GM12873 (cell line): ENCODE measurements at regions not wholly inside any gene's neighbourhood (a gene's known extent, or its start where the extent isn't known, plus 50 kb on each side); places are given as distances from the start of the nearest gene placed in this dataset.

Experiments
- TF ChIP-seq, protein P1 (sequence below): IDR thresholded peaks from 2 replicates; pipeline ENCODE4 v1.5.1; 2012; ENCODE audit warnings: low read depth, mild to moderate bottlenecking, moderate library complexity, low read length, control low read depth; ENCODE audit not compliant: insufficient read depth; ENCODE audit errors: missing control alignments

DNA sequence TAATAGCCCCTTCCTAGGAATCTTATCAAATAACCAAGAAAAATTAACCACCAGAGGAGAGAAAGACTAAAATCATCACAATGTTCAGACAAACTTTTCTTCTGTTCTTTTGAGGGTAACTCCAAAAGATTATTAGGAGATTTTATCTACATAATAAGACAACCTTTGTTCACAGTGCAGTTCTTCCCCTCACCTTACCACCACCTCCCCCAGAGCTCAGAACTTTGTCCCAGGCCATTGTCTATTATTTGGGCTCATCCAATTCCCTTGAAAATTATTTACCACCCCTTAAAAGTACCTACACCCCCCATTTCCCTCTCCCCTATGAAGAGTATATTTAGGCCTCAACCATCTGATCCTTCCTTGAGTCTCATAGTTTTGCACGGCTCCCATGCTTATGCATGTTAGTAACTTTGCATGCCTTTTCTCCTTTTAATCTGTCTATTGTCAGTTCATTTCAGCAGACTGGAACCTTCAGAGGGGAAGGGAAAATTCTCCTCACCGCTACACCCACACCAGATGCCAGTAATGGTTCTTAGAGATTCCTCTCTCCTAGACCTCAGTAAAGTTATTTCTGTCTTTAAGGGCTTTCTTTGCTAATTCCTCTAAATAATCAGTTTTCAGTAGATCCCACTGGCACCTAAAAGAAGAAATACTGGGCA lies 234.9 kb downstream of the SKIDA1 start:
- TF ChIP-seq, protein P1, sequence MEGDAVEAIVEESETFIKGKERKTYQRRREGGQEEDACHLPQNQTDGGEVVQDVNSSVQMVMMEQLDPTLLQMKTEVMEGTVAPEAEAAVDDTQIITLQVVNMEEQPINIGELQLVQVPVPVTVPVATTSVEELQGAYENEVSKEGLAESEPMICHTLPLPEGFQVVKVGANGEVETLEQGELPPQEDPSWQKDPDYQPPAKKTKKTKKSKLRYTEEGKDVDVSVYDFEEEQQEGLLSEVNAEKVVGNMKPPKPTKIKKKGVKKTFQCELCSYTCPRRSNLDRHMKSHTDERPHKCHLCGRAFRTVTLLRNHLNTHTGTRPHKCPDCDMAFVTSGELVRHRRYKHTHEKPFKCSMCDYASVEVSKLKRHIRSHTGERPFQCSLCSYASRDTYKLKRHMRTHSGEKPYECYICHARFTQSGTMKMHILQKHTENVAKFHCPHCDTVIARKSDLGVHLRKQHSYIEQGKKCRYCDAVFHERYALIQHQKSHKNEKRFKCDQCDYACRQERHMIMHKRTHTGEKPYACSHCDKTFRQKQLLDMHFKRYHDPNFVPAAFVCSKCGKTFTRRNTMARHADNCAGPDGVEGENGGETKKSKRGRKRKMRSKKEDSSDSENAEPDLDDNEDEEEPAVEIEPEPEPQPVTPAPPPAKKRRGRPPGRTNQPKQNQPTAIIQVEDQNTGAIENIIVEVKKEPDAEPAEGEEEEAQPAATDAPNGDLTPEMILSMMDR: no peak

DNA sequence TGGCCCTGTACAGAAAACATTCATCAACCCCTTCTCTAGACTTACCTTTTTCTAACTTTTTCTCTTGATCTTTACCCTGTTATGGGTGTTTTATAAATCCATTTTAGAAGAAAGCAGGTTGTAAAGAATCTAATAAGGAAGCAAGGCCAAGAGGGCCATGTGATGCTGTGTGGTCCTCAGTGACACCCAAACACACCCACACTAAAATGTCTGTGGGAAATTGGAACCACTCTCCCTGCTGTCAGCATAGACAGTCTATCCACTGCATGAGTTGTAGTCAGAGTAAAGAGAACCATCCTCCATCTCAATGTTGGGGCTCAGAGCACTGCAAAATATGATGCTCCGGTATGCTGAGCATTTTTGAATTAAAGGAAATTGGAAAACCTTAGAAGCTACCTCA lies 235.5 kb downstream of the SKIDA1 start:
- TF ChIP-seq, protein P1: no peak

DNA sequence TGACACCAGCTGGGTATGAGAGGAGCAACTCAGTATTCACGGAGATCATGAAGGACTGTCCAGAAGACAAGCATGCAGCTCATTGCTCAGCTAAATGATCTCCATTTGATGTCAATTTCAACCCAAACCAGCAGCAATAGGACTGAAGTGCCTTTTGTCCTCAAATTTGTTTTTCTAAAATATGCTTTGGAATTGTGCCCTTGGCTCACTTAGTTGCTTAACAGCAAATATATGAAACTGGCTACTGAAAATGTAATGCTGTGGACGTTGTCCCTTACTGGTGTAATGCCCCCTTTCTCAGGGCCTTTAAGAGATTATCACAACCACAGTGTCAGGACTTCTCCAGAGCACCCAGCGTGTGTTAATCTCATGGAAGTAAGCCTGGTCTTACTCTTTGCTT lies 236.2 kb downstream of the SKIDA1 start:
- TF ChIP-seq, protein P1: no peak

DNA sequence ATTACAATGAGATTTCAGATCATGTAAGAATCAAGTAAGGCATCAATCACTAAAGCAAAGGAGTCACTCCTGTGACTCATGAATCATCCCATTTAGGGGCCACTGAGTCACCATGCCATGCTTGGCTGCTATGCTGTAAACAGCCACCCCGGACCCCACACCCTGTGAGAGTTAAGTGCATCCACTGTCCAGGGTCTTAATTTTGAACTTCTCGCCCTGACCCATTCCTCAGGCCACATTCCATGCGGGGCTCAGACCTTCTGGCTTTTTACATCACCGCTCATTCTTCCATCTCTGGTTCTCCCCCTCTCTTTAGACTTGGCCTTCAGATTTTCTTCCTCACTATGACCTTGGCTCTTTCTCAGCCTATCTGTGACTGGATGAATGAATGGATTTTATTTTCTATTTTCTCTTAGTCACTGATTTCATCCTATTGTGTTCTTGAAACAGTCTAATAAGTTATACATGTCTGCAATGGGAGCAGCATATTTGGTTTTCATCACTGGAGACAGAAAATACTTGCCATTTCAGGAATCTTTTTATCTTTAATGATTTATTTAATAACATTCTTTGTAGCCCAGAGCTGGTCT lies 239.6 kb downstream of the SKIDA1 start:
- TF ChIP-seq, protein P1: no peak

DNA sequence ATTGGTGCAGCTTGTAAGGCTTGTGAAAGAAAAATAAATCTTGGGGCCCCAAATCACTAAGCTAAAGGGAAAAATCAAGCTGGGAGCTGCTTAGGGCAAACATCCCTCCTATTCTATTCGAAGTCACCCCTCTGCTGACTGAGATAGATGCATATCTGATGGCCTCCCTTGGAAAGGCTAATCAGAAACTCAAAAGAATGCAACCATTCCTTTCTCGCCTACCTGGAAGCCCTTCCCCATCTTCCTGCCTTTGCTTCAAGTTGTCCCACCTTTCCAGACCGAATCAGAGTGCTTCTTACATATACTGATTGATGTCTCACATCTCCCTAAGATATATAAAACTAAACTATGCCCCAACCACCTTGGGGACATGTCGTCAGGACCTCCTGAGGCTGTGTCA lies 240.3 kb downstream of the SKIDA1 start:
- TF ChIP-seq, protein P1: no peak

DNA sequence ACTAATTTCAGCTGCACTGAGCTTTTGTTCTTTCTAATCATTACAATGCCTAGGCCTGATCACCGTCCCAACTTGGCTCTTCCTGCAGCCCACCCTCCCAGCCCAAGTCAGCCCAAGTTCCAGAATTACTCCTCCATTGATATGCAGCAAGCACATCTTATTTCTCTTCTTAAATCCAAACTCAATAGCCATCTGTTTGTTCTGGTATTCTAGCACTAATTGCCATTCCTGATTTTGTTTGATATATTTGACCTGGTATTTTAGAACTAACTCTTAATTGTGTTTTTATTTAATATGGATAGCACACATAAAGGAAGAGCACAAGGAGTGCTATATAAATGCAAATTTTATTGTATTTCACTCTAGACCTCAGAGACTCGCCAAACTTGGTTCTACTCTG lies 241.2 kb downstream of the SKIDA1 start:
- TF ChIP-seq, protein P1: no peak

DNA sequence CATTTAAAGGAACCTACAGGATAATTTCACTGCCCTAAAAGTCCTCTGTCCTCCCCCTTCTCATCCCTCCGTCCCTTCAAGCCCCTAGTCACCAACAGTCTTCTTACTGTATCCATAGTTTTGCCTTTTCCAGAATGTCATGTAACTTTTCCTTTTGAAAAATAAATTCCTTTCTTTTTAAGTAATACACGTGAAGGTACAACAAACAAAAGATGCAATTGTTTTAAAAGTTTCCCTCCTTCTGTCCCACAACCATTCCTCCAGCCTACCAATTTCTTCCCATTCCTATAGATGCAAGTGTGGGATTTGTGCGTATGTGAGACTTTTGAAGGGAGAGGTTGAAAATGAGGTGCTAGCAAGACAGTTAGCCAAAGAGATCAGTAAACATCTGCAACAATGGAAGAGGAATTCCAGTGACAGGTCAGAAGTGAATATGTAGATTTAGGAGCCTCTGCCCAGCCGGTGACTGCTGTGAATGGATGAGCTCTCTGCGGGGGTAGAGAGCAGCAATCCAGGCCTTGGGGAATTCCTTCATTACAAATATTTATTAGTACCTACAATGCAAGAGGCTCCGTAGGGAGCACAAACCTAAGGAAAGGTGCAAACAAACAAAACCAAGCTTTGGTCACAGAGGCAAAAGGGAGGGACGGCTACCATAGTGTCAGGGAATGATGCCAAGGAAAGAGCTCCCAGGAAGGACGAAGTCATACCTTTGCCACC lies 243.6 kb downstream of the SKIDA1 start:
- TF ChIP-seq, protein P1: no peak
